Fibroblast of mammary gland (primary cell): ENCODE measurements at regions not wholly inside any gene's neighbourhood (a gene's known extent, or its start where the extent isn't known, plus 50 kb on each side); places are given as distances from the start of the nearest gene placed in this dataset.

Experiments used
- DNase-seq: peaks from one replicate; pipeline ENCODE4 v3.0.0-alpha.2; 2010; ENCODE audit warnings: low read depth
- H3K4me3 ChIP-seq: 2 replicates; pipeline ENCODE4 v1.5.1; 2011; ENCODE audit warnings: low read depth, mild to moderate bottlenecking, low read length, moderate library complexity; ENCODE audit not compliant: control insufficient read depth
- TF ChIP-seq, protein P1 (sequence below): conservative IDR thresholded peaks from 2 replicates; pipeline ENCODE4 v1.5.1; 2011; ENCODE audit warnings: low read depth, low read length, inconsistent platforms; ENCODE audit not compliant: control insufficient read depth, insufficient read depth

DNA sequence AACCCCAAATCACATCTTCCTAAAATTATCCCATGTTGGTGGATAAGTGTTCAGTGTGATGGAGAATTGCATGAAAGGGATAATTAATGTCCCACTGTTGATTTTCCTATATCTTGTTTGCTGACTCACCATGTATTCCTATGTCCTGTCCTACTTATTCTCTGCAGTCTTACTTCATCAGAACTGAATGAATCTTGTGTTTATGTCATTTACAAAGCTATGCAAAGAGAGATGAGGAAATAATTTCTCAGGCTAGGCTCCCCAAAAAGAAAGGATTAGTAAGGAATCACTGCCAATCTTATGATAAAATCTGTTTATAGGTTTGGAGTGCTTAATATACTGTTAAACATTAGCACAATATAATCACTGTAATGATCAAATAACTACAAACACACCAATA lies 360.8 kb downstream of the CRPPA start:
- no peak overlapping the region for H3K4me3 ChIP-seq
- TF ChIP-seq, protein P1, sequence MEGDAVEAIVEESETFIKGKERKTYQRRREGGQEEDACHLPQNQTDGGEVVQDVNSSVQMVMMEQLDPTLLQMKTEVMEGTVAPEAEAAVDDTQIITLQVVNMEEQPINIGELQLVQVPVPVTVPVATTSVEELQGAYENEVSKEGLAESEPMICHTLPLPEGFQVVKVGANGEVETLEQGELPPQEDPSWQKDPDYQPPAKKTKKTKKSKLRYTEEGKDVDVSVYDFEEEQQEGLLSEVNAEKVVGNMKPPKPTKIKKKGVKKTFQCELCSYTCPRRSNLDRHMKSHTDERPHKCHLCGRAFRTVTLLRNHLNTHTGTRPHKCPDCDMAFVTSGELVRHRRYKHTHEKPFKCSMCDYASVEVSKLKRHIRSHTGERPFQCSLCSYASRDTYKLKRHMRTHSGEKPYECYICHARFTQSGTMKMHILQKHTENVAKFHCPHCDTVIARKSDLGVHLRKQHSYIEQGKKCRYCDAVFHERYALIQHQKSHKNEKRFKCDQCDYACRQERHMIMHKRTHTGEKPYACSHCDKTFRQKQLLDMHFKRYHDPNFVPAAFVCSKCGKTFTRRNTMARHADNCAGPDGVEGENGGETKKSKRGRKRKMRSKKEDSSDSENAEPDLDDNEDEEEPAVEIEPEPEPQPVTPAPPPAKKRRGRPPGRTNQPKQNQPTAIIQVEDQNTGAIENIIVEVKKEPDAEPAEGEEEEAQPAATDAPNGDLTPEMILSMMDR = no peak
- DNase-seq = peak; percentile 60

DNA sequence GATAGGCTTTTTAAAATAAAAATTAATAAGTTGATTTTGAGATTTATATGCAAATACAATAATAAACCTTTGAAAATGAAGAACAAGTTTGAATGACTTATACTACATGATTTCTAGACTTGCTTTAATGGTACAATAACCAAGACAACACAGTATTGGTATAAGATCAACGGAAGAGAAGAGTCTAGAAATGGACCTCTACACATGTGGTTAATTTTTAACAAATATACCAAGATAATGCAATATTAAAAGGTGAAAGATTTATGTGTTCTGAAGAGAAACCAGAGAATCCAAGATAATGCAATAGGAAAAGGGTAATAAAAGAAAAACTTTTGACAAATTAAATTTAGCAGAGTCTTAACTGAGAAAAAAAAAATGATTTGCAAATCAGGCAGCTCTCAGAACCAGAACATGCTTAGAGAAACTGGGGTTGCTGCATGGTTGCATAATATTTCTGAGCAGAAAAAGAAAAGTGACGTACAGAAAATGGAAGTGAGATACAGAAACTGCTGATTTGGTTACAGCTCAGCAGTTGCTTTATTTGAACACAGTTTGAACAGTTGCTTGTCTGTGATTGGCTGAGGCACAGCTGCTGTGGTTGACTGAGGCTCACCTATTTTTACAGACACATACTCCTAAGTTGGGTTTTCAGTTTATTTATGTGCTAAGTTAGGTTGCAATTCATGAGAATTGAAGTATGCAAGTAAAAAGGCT lies 365.9 kb downstream of the CRPPA start:
- TF ChIP-seq, protein P1 = no peak
- no peak overlapping the region for H3K4me3 ChIP-seq

DNA sequence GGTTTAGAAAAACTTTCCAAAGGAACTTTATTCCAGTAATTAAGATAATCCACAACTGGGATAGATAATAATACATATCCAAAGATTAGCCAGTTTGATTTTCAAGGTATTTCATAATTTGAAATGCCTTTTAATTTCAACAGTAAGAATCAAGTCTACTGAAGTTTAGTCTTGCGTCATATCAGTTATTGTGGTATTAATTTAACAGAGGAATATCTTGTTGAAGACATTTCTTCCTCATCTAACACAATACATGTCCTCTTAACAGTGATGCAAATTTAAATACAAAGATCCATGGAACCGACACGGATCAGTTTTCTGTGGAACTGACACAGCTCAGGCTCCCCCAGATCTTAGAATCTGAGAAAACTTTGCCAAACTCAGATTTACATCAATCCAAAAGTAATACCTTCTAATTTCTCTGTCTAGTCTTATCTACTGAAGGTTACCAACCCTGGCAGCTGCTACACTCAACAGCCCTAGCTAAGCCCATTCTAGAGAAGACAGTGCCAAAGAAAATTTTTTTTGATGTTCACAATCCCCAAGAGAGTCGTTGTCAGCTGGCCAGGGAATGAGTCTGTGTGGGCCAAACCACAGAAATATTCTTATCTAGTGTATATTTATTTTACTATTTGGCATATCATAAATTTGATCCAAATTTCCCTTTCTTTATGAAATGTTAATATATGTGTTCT lies 365.2 kb upstream of the MEOX2 start:
- H3K4me3 ChIP-seq = no peak overlapping the region
- DNase-seq = peak; percentile 66
- TF ChIP-seq, protein P1 = no peak

More for the DNA sequence above, 365.9 kb downstream of the CRPPA start:
- no peak for DNase-seq

DNA sequence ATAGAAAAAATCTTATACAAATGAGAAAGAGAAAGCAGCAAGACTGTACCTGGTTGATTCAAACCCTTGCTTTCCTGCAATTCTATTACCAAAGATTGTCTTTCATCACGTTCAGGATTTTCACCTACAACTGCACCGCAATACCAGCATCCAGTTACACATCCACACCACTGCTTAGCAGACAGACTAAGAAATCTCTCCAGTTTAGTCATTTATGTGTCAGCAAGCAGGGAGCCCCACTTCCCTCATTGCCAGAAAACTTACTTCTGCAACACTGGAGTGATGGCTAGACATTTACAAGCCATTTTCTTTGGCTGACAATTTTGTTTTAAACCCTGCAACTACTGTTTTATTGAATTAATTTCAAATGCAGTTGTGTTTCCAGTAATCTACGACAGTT lies 359.6 kb upstream of the MEOX2 start:
- no peak overlapping the region for H3K4me3 ChIP-seq
- DNase-seq = peak; percentile 74
- TF ChIP-seq, protein P1 = no peak

DNA sequence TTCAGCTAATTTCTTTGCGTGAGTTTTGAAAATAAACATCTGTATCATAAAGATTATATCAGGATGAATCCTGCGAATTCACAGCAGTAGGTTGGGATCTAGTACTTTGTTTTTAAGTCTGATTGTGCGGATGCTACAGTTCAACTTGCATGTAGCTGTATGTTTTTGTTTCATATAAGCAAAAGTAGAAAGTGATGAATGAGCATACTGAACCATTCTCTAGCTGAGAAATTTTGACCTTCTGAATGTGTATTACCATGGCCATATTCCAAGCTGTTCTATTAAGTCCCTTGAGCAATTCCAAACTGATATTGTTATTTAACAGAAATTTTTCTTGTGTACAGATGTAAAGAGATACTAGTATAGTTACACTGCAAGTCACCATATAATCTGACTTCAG lies 358.8 kb upstream of the MEOX2 start:
- no peak for DNase-seq
- TF ChIP-seq, protein P1 = no peak
- no peak overlapping the region for H3K4me3 ChIP-seq

DNA sequence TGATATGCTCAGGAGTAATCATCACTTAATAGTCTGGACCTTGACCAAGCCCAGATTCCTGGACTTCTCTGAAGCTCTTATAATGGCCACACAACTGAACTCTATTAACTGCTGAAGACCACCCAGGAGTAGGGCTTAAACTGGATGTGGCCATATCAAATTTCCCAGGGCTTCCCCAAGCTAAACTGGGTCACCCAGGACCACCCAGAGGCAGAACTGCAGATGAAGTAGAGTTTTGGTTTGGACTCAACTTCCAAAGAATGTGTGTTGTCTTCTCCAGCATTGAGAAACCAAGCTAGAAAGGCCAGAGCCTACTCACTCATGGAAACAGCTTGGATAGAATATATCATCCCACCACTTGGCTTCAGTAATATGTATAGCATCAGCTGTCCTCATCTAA lies 358.2 kb upstream of the MEOX2 start:
- H3K4me3 ChIP-seq = no peak overlapping the region
- DNase-seq = no peak
- TF ChIP-seq, protein P1 = no peak
